C4-2B (cell line): ENCODE measurements at regions not wholly inside any gene's neighbourhood (a gene's known extent, or its start where the extent isn't known, plus 50 kb on each side); places are given as distances from the start of the nearest gene placed in this dataset.

Experiments
- ZFX ChIP-seq: fragments of 450-650 bp; IDR thresholded peaks from 2 replicates; pipeline ENCODE4 v1.6.1; 2017
- TF ChIP-seq, protein P1 (sequence below): fragments of 450-650 bp; conservative IDR thresholded peaks from 2 replicates; pipeline ENCODE4 v1.5.1; 2017; ENCODE audit warnings: mild to moderate bottlenecking

- TF ChIP-seq, protein P1, sequence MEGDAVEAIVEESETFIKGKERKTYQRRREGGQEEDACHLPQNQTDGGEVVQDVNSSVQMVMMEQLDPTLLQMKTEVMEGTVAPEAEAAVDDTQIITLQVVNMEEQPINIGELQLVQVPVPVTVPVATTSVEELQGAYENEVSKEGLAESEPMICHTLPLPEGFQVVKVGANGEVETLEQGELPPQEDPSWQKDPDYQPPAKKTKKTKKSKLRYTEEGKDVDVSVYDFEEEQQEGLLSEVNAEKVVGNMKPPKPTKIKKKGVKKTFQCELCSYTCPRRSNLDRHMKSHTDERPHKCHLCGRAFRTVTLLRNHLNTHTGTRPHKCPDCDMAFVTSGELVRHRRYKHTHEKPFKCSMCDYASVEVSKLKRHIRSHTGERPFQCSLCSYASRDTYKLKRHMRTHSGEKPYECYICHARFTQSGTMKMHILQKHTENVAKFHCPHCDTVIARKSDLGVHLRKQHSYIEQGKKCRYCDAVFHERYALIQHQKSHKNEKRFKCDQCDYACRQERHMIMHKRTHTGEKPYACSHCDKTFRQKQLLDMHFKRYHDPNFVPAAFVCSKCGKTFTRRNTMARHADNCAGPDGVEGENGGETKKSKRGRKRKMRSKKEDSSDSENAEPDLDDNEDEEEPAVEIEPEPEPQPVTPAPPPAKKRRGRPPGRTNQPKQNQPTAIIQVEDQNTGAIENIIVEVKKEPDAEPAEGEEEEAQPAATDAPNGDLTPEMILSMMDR = no peak
- no peak for TF ChIP-seq ZFX
Measured at GRCh38 chr14:80266930-80267329, 55.6 kb upstream of the DIO2 start.
